Naive thymus-derived CD4-positive, alpha-beta T cell (primary cell): ENCODE measurements at regions not wholly inside any gene's neighbourhood (a gene's known extent, or its start where the extent isn't known, plus 50 kb on each side); places are given as distances from the start of the nearest gene placed in this dataset.

Experiments used
- ATAC-seq: fragments of 150-1000 bp; cut with Tn5 transposase; 2 replicates; pipeline ENCODE4 v1.10.0; 2021; ENCODE audit warnings: mild to moderate bottlenecking, moderate library complexity
- CTCF ChIA-PET: fragments of 350-600 bp; sonication (Branson Sonifier 250); formaldehyde crosslinking; loops from one replicate; lab custom pipeline; 2021; ENCODE audit warnings: antibody characterized with exemption; lab: Charles Lee
- POLR2A ChIA-PET: fragments of 350-600 bp; sonication (Branson Sonifier 250); formaldehyde crosslinking; loops from one replicate; lab custom pipeline; 2021; ENCODE audit warnings: antibody characterized with exemption, inconsistent platforms; lab: Charles Lee
- DNase-seq, 9 donors: peaks; one replicate each; pipeline versions ENCODE4 v3.0.0 to v3.0.0-alpha.2; 2020 to 2022; ENCODE audit warnings: mixed read lengths in 1 of 9
- H3K27ac ChIP-seq: one replicate; pipeline ENCODE4 v1.7.0; 2013; ENCODE audit warnings: mild to moderate bottlenecking, low read depth, low read length, moderate library complexity
- H3K27me3 ChIP-seq, 2 donors: one replicate each; pipeline ENCODE4 v1.7.0; 2013; ENCODE audit warnings: low read length in 2 of 2, mild to moderate bottlenecking in 2 of 2, moderate library complexity in 2 of 2; ENCODE audit not compliant: control insufficient read depth in 2 of 2, insufficient read depth in 2 of 2
- H3K36me3 ChIP-seq, 3 experiments: 1 replicate in 2 of 3; 2 replicates in 1 of 3; pipeline ENCODE4 v1.7.0; 2013; ENCODE audit warnings: low read length in 3 of 3, mild to moderate bottlenecking in 3 of 3, moderate library complexity in 1 of 3; ENCODE audit not compliant: insufficient read depth in 3 of 3, control insufficient read depth in 2 of 3
- H3K4me1 ChIP-seq, 2 donors: one replicate each; pipeline ENCODE4 v1.7.0; 2013; ENCODE audit warnings: low read length in 2 of 2, mild to moderate bottlenecking in 2 of 2, moderate library complexity in 1 of 2; ENCODE audit not compliant: control insufficient read depth in 2 of 2, insufficient read depth in 2 of 2
- H3K4me3 ChIP-seq: 2 replicates; pipeline ENCODE4 v1.7.0; 2013; ENCODE audit warnings: mild to moderate bottlenecking, low read length
- H3K9me3 ChIP-seq, 3 experiments: 1 replicate in 2 of 3; 2 replicates in 1 of 3; pipeline ENCODE4 v1.7.0; 2013; ENCODE audit warnings: low read length in 3 of 3; ENCODE audit not compliant: control insufficient read depth in 2 of 3
- H3K27ac Mint-ChIP-seq, 9 donors: one replicate each; pipeline ENCODE4 v1.8.0; 2020 to 2022; ENCODE audit warnings: mixed read lengths in 9 of 9, mild to moderate bottlenecking in 8 of 9, moderate library complexity in 5 of 9, inconsistent platforms in 2 of 9
- H3K27me3 Mint-ChIP-seq, 5 donors: one replicate each; pipeline ENCODE4 v1.8.0; 2021 to 2022; ENCODE audit warnings: mixed read lengths in 5 of 5, mild to moderate bottlenecking in 1 of 5
- H3K36me3 Mint-ChIP-seq, 5 donors: one replicate each; pipeline ENCODE4 v1.8.0; 2020 to 2022; ENCODE audit warnings: mixed read lengths in 5 of 5, mild to moderate bottlenecking in 3 of 5, inconsistent platforms in 1 of 5
- H3K4me1 Mint-ChIP-seq, 7 donors: one replicate each; pipeline ENCODE4 v1.8.0; 2020 to 2022; ENCODE audit warnings: mixed read lengths in 7 of 7, mild to moderate bottlenecking in 3 of 7, inconsistent platforms in 1 of 7
- H3K4me3 Mint-ChIP-seq, 10 donors: one replicate each; pipeline ENCODE4 v1.8.0; 2020 to 2022; ENCODE audit warnings: mild to moderate bottlenecking in 10 of 10, mixed read lengths in 10 of 10, moderate library complexity in 6 of 10, inconsistent platforms in 2 of 10
- H3K9me3 Mint-ChIP-seq, 11 donors: one replicate each; pipeline ENCODE4 v1.8.0; 2020 to 2022; ENCODE audit warnings: mixed read lengths in 11 of 11, mild to moderate bottlenecking in 4 of 11, inconsistent platforms in 1 of 11, moderate library complexity in 1 of 11
- intact Hi-C, 2 donors: fragments of 100-400 bp; cut with micrococcal nuclease; formaldehyde crosslinking; loops; one replicate each; pipeline ENCODE4 v1.15.1; 2023

DNA sequence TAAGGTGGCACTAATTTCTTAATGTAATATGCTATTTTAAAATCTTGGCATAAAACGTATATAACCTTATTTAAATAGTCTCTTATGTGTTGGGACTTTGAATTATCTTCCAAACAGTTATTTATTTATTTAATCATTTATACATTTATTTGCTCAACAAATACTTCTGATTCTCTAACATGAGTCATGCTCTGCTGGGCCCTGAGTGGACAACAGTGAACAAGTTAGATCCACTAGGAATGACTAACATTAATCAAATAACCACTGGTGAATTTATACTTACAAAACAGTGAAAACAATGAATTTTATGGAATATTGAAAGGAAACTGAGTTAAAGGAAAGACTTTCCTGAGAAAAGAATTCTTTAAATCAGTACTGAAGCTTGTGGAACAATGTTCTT is 1257.2 kb upstream of the CHAC2 start:
- ChIA-PET POLR2A (no interaction called here), CTCF (no interaction called here)
- Histone ChIP-seq H3K27me3 (no peaks in the 10 kb centered on the region), H3K9me3 (no peaks in the 10 kb centered on the region), H3K36me3 (no peaks in the 10 kb centered on the region), H3K27ac (no peak overlapping the region), H3K4me3 (no peak overlapping the region), H3K4me1 (no peaks in the 10 kb centered on the region)
- Mint-ChIP-seq H3K9me3 (peaks cover 0 to 21% (median 2%) of the 10 kb centered on the region in 11 donors), H3K4me1 (no peaks in the 10 kb centered on the region), H3K4me3 (no peak overlapping the region), H3K36me3 (no peaks in the 10 kb centered on the region), H3K27ac (no peak overlapping the region), H3K27me3 (no peaks in the 10 kb centered on the region)
- ATAC-seq (no peak), DNase-seq (no peak)
- intact Hi-C loops: no loop called here

DNA sequence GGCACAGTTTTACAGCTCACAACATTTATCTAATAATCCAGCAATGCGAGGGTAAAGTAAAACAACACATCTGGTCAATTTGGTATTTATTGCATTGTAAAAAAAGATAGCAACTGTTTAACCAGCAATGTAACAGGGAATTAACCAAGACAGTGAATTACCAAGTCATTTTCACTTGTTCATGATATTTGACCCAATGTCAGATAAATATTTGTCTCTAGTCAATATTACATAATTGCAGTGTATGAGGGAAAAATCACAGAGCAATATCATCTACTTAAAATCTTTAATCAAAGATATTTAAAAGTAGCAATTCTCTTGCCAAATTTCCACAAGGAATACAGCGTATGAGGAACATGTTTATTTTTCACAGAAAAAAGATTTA is 1265.1 kb upstream of the CHAC2 start:
- DNase-seq (no peak), ATAC-seq (no peak)
- CTCF ChIA-PET: no interaction called here
- POLR2A ChIA-PET: no interaction called here
- Mint-ChIP-seq H3K4me3 (no peak overlapping the region), H3K9me3 (peaks cover 0 to 11% (median 2%) of the 10 kb centered on the region in 11 donors), H3K27me3 (no peaks in the 10 kb centered on the region), H3K27ac (no peak overlapping the region), H3K4me1 (no peaks in the 10 kb centered on the region), H3K36me3 (no peaks in the 10 kb centered on the region)
- Histone ChIP-seq H3K27ac (no peak overlapping the region), H3K36me3 (no peaks in the 10 kb centered on the region), H3K4me1 (no peaks in the 10 kb centered on the region), H3K27me3 (no peaks in the 10 kb centered on the region), H3K9me3 (no peaks in the 10 kb centered on the region), H3K4me3 (no peak overlapping the region)
- intact Hi-C loops: no loop called here

DNA sequence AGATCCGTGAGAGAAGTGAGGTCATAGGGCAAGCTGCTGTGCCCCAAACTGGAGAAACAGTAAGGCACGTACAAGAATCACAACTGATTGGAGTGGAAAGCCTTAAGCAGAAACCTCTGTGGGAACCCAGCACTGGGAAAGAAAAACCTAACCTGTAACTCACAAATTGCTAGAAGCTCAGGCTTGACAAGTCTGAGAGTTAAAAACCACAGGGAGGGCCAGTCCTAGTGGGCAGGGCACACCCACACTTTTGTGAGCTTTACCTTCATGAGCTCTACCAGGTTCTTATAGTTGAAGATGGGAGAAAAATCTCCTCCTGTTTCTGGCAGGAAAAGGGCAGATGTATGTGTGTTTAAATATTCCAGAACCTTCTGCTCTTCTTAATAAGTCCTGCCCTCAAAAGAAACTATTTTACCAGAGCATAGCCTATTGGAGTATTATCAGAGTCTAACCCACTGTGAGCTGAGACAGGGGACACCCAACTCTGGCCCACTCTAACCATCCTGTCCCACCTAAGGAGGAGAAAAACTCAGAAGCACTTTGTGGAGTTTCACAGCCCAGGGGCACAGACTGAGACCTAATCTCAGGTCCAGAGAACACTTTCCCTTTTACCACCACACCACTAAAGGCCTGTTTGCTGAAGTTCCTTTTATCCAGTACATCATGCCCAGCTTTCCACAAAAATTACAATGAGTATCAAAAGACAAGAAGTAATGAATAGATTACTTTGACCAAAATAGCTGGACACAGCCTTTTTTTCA is 1265.7 kb upstream of the CHAC2 start:
- POLR2A ChIA-PET: no interaction called here
- peaks cover 0 to 15% (median 4%) of the 10 kb centered on the region in 11 donors for H3K9me3 Mint-ChIP-seq
- H3K4me1 Mint-ChIP-seq: no peaks in the 10 kb centered on the region
- H3K36me3 Mint-ChIP-seq: no peaks in the 10 kb centered on the region
- CTCF ChIA-PET: no interaction called here
- ATAC-seq: no peak
- no peak for DNase-seq
- no peaks in the 10 kb centered on the region for H3K27me3 ChIP-seq
- intact Hi-C loops: no loop called here
- no peaks in the 10 kb centered on the region for H3K27me3 Mint-ChIP-seq
- H3K27ac ChIP-seq: no peak overlapping the region
- no peaks in the 10 kb centered on the region for H3K36me3 ChIP-seq
- no peaks in the 10 kb centered on the region for H3K9me3 ChIP-seq
- no peaks in the 10 kb centered on the region for H3K4me1 ChIP-seq
- no peak overlapping the region for H3K4me3 ChIP-seq
- no peak overlapping the region for H3K4me3 Mint-ChIP-seq
- no peak overlapping the region for H3K27ac Mint-ChIP-seq

DNA sequence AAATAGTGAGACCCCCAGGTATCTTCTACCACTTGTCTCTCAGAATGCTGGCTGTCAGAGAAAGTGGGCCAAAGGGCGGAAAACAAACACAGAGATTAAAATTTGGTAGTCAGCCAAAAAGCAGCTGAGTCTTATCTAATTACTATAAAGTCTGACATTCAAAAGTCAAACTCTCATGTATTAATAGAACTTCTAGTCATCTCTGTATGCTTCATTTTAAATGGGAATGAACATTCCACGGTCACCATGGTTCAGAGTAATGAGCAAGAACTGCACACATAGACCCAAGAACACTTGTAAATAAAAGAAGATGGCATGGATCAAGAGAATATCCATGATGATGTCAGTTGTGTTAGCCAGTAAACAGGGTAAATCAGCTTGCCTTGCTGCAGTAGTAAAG is 1267.0 kb upstream of the CHAC2 start:
- Mint-ChIP-seq H3K4me3 (no peak overlapping the region), H3K4me1 (no peaks in the 10 kb centered on the region), H3K36me3 (no peaks in the 10 kb centered on the region), H3K9me3 (peaks cover 0 to 23% (median 4%) of the 10 kb centered on the region in 11 donors), H3K27me3 (no peaks in the 10 kb centered on the region), H3K27ac (no peak overlapping the region)
- ChIA-PET CTCF (no interaction called here), POLR2A (no interaction called here)
- Histone ChIP-seq H3K4me3 (no peak overlapping the region), H3K9me3 (no peaks in the 10 kb centered on the region), H3K36me3 (no peaks in the 10 kb centered on the region), H3K4me1 (no peaks in the 10 kb centered on the region), H3K27ac (no peak overlapping the region), H3K27me3 (no peaks in the 10 kb centered on the region)
- ATAC-seq: no peak
- intact Hi-C loops: no loop called here
- DNase-seq: no peak

DNA sequence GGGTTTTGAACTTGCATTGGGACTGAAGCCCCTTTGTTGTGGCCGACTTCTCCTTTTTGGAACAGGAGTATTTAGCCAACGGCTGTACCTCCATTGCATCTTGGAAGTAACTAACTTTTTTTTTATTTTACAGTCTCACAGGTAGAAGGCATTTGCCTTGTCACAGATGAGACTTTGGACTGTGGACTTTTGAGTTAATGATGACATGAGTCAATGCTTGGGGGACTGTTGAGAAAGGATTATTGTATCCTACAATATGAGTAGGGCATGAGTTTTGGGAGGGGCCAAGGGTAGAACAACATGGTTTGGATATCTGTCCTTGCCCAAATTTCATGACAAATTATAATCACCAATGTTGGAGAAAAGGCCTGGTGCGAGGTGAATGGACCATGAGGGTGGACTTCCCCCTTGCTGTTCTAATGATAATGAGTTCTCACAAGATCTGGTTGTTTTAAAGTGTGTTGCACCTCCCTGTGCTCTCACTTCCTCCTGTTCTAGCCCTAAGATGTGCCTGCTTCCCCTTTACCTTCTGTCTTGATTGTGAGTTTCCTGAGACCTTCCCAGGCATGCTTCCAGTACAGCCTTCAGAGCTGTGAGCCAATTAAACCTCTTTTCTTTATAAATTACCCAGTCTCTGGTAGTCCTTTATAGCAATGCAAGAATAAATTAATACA is 1269.4 kb upstream of the CHAC2 start:
- CTCF ChIA-PET: no interaction called here

DNA sequence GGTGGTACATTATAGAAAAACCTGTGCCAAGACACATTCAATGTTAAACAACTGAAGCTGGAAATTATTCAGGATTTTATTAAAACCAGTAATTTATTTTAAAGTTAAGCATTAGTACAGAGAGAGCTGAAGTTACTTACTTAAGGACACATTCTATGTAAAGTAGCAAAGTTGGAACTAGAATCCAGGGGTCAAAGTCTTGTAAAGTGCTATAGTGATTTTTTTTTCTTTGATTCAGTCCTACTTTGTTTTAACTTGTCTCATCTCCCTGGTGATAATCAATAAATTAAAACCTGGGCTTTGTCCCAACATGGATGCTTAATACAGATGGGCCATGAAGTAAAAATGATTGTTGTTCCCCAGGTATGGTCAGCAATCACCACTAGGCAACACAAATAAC is 1271.8 kb upstream of the CHAC2 start:
- no peak for DNase-seq
- Histone ChIP-seq H3K4me3 (no peak overlapping the region), H3K27ac (no peak overlapping the region), H3K36me3 (no peaks in the 10 kb centered on the region), H3K9me3 (peaks cover 0 to 7% (median 0%) of the 10 kb centered on the region in 3 experiments), H3K27me3 (no peaks in the 10 kb centered on the region), H3K4me1 (no peaks in the 10 kb centered on the region)
- POLR2A ChIA-PET: no interaction called here
- Mint-ChIP-seq H3K4me3 (no peak overlapping the region), H3K27me3 (no peaks in the 10 kb centered on the region), H3K4me1 (no peaks in the 10 kb centered on the region), H3K9me3 (peaks cover 2 to 31% (median 9%) of the 10 kb centered on the region in 11 donors), H3K27ac (no peak overlapping the region), H3K36me3 (no peaks in the 10 kb centered on the region)
- CTCF ChIA-PET: no interaction called here
- no peak for ATAC-seq
- intact Hi-C loops: no loop called here

More for the DNA sequence above, 1269.4 kb upstream of the CHAC2 start:
- H3K4me1 ChIP-seq: no peaks in the 10 kb centered on the region
- H3K9me3 Mint-ChIP-seq: peaks cover 0 to 23% (median 4%) of the 10 kb centered on the region in 11 donors
- no peak overlapping the region for H3K27ac ChIP-seq
- DNase-seq: no peak
- no peaks in the 10 kb centered on the region for H3K36me3 ChIP-seq
- no peaks in the 10 kb centered on the region for H3K27me3 ChIP-seq
- H3K4me1 Mint-ChIP-seq: no peaks in the 10 kb centered on the region
- POLR2A ChIA-PET: no interaction called here
- H3K4me3 ChIP-seq: no peak overlapping the region
- no peak for ATAC-seq
- no peak overlapping the region for H3K4me3 Mint-ChIP-seq
- no peaks in the 10 kb centered on the region for H3K9me3 ChIP-seq
- H3K27me3 Mint-ChIP-seq: no peaks in the 10 kb centered on the region
- H3K36me3 Mint-ChIP-seq: no peaks in the 10 kb centered on the region
- no peak overlapping the region for H3K27ac Mint-ChIP-seq
- intact Hi-C loops: no loop called here

DNA sequence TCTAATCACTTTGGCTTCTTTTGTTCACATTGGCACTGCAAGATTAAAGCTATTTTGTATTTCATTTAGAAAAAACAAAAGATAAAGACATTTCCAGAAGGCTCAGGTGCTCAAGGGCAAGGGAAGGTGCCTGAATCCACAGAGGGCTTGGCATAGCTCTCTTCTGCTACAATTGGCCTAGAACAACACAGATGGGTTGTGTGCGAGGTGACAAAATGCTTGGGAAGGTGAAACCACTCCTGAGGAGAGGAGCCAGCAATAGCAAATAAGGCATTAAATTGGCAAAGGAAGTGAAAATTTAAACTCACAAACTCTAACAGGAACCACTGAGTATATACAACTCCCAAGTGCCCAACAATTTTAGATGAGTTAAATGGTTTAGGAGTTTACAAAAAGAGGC is 1290.4 kb upstream of the CHAC2 start:
- intact Hi-C loops: no loop called here
- ChIA-PET CTCF (no interaction called here), POLR2A (no interaction called here)
- H3K27ac ChIP-seq: no peak overlapping the region
- no peak overlapping the region for H3K4me3 Mint-ChIP-seq
- H3K4me1 Mint-ChIP-seq: no peaks in the 10 kb centered on the region
- no peaks in the 10 kb centered on the region for H3K36me3 ChIP-seq
- H3K9me3 ChIP-seq: no peaks in the 10 kb centered on the region
- H3K9me3 Mint-ChIP-seq: peaks cover 0 to 12% (median 4%) of the 10 kb centered on the region in 11 donors
- H3K36me3 Mint-ChIP-seq: no peaks in the 10 kb centered on the region
- DNase-seq (no peak), ATAC-seq (no peak)
- H3K4me3 ChIP-seq: no peak overlapping the region
- H3K27me3 Mint-ChIP-seq: no peaks in the 10 kb centered on the region
- H3K27me3 ChIP-seq: no peaks in the 10 kb centered on the region
- H3K4me1 ChIP-seq: no peaks in the 10 kb centered on the region
- H3K27ac Mint-ChIP-seq: no peak overlapping the region
